Esophagus muscularis mucosa (tissue), 3 donors: ENCODE measurements at regions not wholly inside any gene's neighbourhood (a gene's known extent, or its start where the extent isn't known, plus 50 kb on each side); places are given as distances from the start of the nearest gene placed in this dataset.

Experiments
- POLR2A ChIP-seq: fragments of 450-650 bp; IDR thresholded peaks from one replicate; pipeline ENCODE4 v1.6.1; 2017; ENCODE audit warnings: antibody characterized with exemption, moderate library complexity, mild to moderate bottlenecking, low read depth
- TF ChIP-seq, protein P1 (sequence below), 3 experiments: fragments of 200-600 bp in 2 of 3; fragments of 450-650 bp in 1 of 3; sonication (generic) in 2 of 3; IDR thresholded peaks; one replicate each; pipeline ENCODE4 v1.5.1; 2017 to 2019; ENCODE audit warnings: antibody characterized with exemption in 3 of 3, mild to moderate bottlenecking in 2 of 3, moderate library complexity in 1 of 3

DNA sequence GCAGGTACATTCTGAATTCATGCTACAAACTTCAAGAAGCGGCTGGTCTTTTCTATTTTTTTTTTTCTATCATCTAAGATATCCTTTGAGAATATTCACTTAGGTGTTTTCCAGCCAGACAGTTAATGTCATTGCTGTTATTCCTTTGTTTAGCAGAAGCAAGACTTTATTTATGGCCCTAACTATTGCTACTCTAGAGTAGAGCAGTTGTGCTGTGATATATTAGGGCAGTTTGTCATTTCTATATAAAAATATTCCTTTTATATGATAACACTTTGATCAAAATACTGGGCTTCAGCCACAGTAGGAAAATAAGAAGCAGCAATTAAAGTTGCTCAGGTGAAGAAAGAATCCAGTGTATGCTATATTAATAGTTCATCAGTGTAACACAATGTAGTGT lies 959.3 kb downstream of the NCAM2 start:
- TF ChIP-seq, protein P1, sequence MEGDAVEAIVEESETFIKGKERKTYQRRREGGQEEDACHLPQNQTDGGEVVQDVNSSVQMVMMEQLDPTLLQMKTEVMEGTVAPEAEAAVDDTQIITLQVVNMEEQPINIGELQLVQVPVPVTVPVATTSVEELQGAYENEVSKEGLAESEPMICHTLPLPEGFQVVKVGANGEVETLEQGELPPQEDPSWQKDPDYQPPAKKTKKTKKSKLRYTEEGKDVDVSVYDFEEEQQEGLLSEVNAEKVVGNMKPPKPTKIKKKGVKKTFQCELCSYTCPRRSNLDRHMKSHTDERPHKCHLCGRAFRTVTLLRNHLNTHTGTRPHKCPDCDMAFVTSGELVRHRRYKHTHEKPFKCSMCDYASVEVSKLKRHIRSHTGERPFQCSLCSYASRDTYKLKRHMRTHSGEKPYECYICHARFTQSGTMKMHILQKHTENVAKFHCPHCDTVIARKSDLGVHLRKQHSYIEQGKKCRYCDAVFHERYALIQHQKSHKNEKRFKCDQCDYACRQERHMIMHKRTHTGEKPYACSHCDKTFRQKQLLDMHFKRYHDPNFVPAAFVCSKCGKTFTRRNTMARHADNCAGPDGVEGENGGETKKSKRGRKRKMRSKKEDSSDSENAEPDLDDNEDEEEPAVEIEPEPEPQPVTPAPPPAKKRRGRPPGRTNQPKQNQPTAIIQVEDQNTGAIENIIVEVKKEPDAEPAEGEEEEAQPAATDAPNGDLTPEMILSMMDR (IDR thresholded peaks at IDR 0.05), result no peak
- TF ChIP-seq POLR2A, result no peak
